ENCODE measurements at regions not wholly inside any gene's neighbourhood (a gene's known extent, or its start where the extent isn't known, plus 50 kb on each side); places are given as distances from the start of the nearest gene placed in this dataset.
"Not testable (repeated sequence)": the region's sequence is repeated elsewhere in the genome, so short reads cannot be mapped to it uniquely, and the experiment has no call there.

GRCh38 chr9:115540091-115540490 is 422.1 kb upstream of the TNC start:
- DNase-seq (ENCODE audit: low read depth in 2 of 2): no peak

GRCh38 chr9:115543511-115543910 is 425.6 kb upstream of the TNC start:
- no peak for DNase-seq (ENCODE audit: low read depth in 2 of 2)

- no peak for DNase-seq (ENCODE audit: low read depth in 2 of 2)
Measured at GRCh38 chr9:115548609-115549260, 430.8 kb upstream of the TNC start.

GRCh38 chr9:115551396-115551795 is 433.4 kb upstream of the TNC start:
- no peak for DNase-seq (ENCODE audit: low read depth in 2 of 2)

- no peak for DNase-seq (ENCODE audit: low read depth in 2 of 2)
Measured at GRCh38 chr9:115553060-115553773, 435.3 kb upstream of the TNC start.

GRCh38 chr9:115556432-115556831 is 438.5 kb upstream of the TNC start:
- DNase-seq (ENCODE audit: low read depth in 2 of 2): no peak

- no peak for DNase-seq (ENCODE audit: low read depth in 2 of 2)
Measured at GRCh38 chr9:115575147-115575546, 457.2 kb upstream of the TNC start.

GRCh38 chr9:115585458-115585857 is 467.5 kb upstream of the TNC start:
- not testable (repeated sequence) for DNase-seq (ENCODE audit: low read depth in 2 of 2)

- no peak for DNase-seq (ENCODE audit: low read depth in 2 of 2)
Measured at GRCh38 chr9:115587310-115587709, 469.4 kb upstream of the TNC start.

GRCh38 chr9:115590011-115590410 is 472.1 kb upstream of the TNC start:
- DNase-seq (ENCODE audit: low read depth in 2 of 2): no peak

GRCh38 chr9:115591584-115591984 is 473.6 kb upstream of the TNC start:
- no peak for DNase-seq (ENCODE audit: low read depth in 2 of 2)

GRCh38 chr9:115593587-115594091 is 475.7 kb upstream of the TNC start:
- no peak for DNase-seq (ENCODE audit: low read depth in 2 of 2)

GRCh38 chr9:115594557-115594956 is 476.6 kb upstream of the TNC start:
- DNase-seq (ENCODE audit: low read depth in 2 of 2): no peak

- DNase-seq (ENCODE audit: low read depth in 2 of 2): no peak
Measured at GRCh38 chr9:115596021-115596745, 478.2 kb upstream of the TNC start.

GRCh38 chr9:115596746-115597080 is 478.8 kb upstream of the TNC start:
- DNase-seq (ENCODE audit: low read depth in 2 of 2): no peak

GRCh38 chr9:115597330-115597895 is 479.5 kb upstream of the TNC start:
- DNase-seq (ENCODE audit: low read depth in 2 of 2): no peak

- DNase-seq (ENCODE audit: low read depth in 2 of 2): no peak
Measured at GRCh38 chr9:115598751-115599150, 480.8 kb upstream of the TNC start.

GRCh38 chr9:115599898-115600297 is 481.9 kb upstream of the TNC start:
- DNase-seq (ENCODE audit: low read depth in 2 of 2): no peak

GRCh38 chr9:115601434-115601833 is 483.5 kb upstream of the TNC start:
- no peak for DNase-seq (ENCODE audit: low read depth in 2 of 2)

GRCh38 chr9:115604831-115605483 is 487.0 kb upstream of the TNC start:
- DNase-seq (ENCODE audit: low read depth in 2 of 2): no peak

- no peak for DNase-seq (ENCODE audit: low read depth in 2 of 2)
Measured at GRCh38 chr9:115606838-115607237, 488.9 kb upstream of the TNC start.

All from stimulated activated CD4-positive, alpha-beta T cell treated with anti-CD3 and anti-CD28 coated beads, Interleukin-4, amount 100 ng/mL, for 48 hours (primary cell).